Neural crest cell (in vitro differentiated cells): ENCODE measurements at regions not wholly inside any gene's neighbourhood (a gene's known extent, or its start where the extent isn't known, plus 50 kb on each side); places are given as distances from the start of the nearest gene placed in this dataset.

Source experiments
- DNase-seq: peaks from one replicate; pipeline ENCODE4 v3.0.0; 2021; ENCODE audit warnings: low read depth, mixed read lengths, low spot score
- H3K27ac Mint-ChIP-seq: one replicate; pipeline ENCODE4 v1.8.0; 2021; ENCODE audit warnings: mild to moderate bottlenecking, mixed read lengths; ENCODE audit not compliant: unreplicated experiment
- H3K27me3 Mint-ChIP-seq: 2 replicates; pipeline ENCODE4 v1.8.0; 2021; ENCODE audit warnings: low read depth, mild to moderate bottlenecking, mixed read lengths
- H3K36me3 Mint-ChIP-seq: 2 replicates; pipeline ENCODE4 v1.8.0; 2021; ENCODE audit warnings: low read depth, mild to moderate bottlenecking, mixed read lengths
- H3K4me1 Mint-ChIP-seq: 2 replicates; pipeline ENCODE4 v1.8.0; 2021; ENCODE audit warnings: mixed read lengths
- H3K4me3 Mint-ChIP-seq: one replicate; pipeline ENCODE4 v1.8.0; 2021; ENCODE audit warnings: mild to moderate bottlenecking, mixed read lengths
- H3K9me3 Mint-ChIP-seq: 2 replicates; pipeline ENCODE4 v1.8.0; 2021; ENCODE audit warnings: mixed read lengths
- CTCF ChIP-seq: fragments of 200-600 bp; sonication (generic); conservative IDR thresholded peaks from 2 replicates; pipeline ENCODE4 v1.5.0; 2021; ENCODE audit warnings: antibody characterized with exemption, mild to moderate bottlenecking

- no peak for DNase-seq
- Mint-ChIP-seq H3K4me1 (no peaks in the 10 kb centered on the region), H3K36me3 (no peaks in the 10 kb centered on the region), H3K27ac (no peak overlapping the region), H3K4me3 (no peak overlapping the region), H3K27me3 (peaks cover 2% of the 10 kb centered on the region), H3K9me3 (peaks cover 7% of the 10 kb centered on the region)
- no peak for TF ChIP-seq CTCF
Observed at GRCh38 chr15:92565351-92566125, 90.0 kb downstream of the FAM174B start.

GRCh38 chr15:92561754-92562153 lies 93.8 kb downstream of the FAM174B start:
- Mint-ChIP-seq H3K9me3 (peaks cover 3% of the 10 kb centered on the region), H3K36me3 (no peaks in the 10 kb centered on the region), H3K4me3 (no peak overlapping the region), H3K27me3 (peaks cover 1% of the 10 kb centered on the region), H3K27ac (no peak overlapping the region), H3K4me1 (no peaks in the 10 kb centered on the region)
- TF ChIP-seq CTCF, result no peak
- DNase-seq, result no peak

- Mint-ChIP-seq H3K9me3 (peaks cover 9% of the 10 kb centered on the region), H3K27ac (no peak overlapping the region), H3K4me3 (no peak overlapping the region), H3K4me1 (no peaks in the 10 kb centered on the region), H3K36me3 (peaks cover 4% of the 10 kb centered on the region), H3K27me3 (no peaks in the 10 kb centered on the region)
- DNase-seq, result no peak
- no peak for TF ChIP-seq CTCF
Observed at GRCh38 chr15:92553317-92553716, 102.3 kb downstream of the FAM174B start.

- no peaks in the 10 kb centered on the region for H3K36me3 Mint-ChIP-seq
- no peak for DNase-seq
- no peak for TF ChIP-seq CTCF
- H3K9me3 Mint-ChIP-seq, result peaks cover 2% of the 10 kb centered on the region
- no peak overlapping the region for H3K4me3 Mint-ChIP-seq
- no peaks in the 10 kb centered on the region for H3K4me1 Mint-ChIP-seq
- H3K27me3 Mint-ChIP-seq, result peaks cover 2% of the 10 kb centered on the region
- H3K27ac Mint-ChIP-seq, result no peak overlapping the region
Observed at GRCh38 chr15:92545996-92546395, 109.6 kb downstream of the FAM174B start.

- TF ChIP-seq CTCF, result no peak
- H3K4me1 Mint-ChIP-seq, result no peaks in the 10 kb centered on the region
- H3K27ac Mint-ChIP-seq, result no peak overlapping the region
- H3K4me3 Mint-ChIP-seq, result no peak overlapping the region
- H3K27me3 Mint-ChIP-seq, result peaks cover 4% of the 10 kb centered on the region
- no peaks in the 10 kb centered on the region for H3K36me3 Mint-ChIP-seq
- H3K9me3 Mint-ChIP-seq, result peaks cover 2% of the 10 kb centered on the region
- DNase-seq, result no peak
Observed at GRCh38 chr15:92541291-92542200, 114.0 kb downstream of the FAM174B start.
